ENCODE measurements at regions not wholly inside any gene's neighbourhood (a gene's known extent, or its start where the extent isn't known, plus 50 kb on each side); places are given as distances from the start of the nearest gene placed in this dataset.
"Not testable (repeated sequence)": the region's sequence is repeated elsewhere in the genome, so short reads cannot be mapped to it uniquely, and the experiment has no call there.

DNA sequence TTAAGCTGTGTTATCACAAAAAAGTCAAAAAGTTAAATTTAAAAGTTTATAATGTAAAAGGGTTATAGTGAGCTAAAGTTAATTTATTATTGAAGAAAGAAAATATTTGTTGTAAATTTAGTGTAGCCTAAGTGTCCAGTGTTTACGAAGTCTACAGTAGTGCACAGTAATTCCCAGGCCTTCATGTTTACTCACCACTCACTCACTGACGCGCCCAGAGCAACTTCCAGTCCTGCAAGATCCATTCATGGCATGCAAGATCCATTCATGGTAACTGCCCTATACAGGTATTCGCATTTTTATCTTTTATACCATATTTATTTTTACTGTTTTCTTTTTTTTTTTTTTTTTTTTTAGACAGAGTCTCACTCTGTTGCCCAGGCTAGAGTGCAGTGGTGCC lies 69.5 kb downstream of the TPRA1 start:
- DNase-seq = no peak

- DNase-seq = no peak
These were observed 72.0 kb downstream of the TPRA1 start for GRCh38 chr3:127518456-127519081.

GRCh38 chr3:127512256-127512655 lies 78.3 kb downstream of the TPRA1 start:
- DNase-seq = no peak

DNA sequence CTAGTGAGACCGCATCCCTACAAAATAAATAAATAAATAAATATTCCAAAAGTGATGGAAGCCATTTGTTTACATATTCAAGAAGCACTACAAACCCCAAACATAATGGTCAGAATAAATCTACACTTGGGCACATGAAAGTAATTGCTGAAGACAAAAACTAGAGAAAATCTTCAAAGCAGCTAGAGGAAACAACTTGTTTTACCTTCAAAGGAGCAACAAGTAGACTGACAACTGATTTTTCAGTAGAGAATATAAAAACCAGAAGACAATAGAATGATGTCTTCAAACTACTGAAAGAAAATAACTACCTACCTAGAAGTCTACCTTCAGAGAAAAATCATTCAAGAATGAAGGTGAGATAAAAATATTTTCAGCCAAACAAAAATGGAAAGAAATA lies 89.4 kb downstream of the TPRA1 start:
- no peak for DNase-seq

DNA sequence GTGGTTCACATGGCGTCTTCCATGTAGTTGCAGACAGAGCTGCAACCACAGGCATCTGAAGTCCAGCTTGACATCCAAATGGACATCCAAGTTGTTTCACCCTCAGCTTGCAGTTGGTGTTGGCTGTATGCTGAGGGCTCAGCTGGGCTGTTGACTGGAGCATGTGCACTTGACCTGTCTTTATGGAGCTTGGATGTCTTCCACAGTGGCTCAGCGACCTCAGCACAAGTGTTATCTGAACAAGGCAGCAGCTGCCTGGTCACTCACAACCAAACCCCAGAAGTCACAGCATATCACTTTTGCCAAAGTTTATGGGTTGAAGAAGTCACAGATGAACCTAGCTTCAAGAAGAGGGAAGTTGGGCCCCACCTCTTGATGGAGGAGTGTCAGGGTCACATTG lies 92.9 kb downstream of the TPRA1 start:
- no peak for DNase-seq

DNA sequence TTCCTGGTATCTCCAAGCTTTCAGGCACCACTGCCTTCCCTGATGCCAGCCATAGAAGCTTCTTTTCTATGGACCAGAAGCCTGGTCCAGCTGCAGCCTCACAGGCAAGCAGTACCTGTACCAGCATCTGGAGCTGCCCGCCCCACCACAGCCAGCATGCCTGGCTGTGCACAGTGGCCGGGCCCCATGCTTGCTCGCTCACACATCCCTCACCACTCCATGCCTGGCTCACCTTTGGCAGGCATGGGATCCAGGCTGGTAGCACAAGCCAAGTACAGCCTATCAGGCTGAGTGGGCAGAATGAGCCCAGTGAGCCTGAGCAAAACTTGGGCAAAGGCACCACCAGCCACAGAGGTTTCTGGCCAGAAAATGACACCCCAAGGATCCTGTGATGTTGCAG lies 93.4 kb downstream of the TPRA1 start:
- DNase-seq = no peak

DNA sequence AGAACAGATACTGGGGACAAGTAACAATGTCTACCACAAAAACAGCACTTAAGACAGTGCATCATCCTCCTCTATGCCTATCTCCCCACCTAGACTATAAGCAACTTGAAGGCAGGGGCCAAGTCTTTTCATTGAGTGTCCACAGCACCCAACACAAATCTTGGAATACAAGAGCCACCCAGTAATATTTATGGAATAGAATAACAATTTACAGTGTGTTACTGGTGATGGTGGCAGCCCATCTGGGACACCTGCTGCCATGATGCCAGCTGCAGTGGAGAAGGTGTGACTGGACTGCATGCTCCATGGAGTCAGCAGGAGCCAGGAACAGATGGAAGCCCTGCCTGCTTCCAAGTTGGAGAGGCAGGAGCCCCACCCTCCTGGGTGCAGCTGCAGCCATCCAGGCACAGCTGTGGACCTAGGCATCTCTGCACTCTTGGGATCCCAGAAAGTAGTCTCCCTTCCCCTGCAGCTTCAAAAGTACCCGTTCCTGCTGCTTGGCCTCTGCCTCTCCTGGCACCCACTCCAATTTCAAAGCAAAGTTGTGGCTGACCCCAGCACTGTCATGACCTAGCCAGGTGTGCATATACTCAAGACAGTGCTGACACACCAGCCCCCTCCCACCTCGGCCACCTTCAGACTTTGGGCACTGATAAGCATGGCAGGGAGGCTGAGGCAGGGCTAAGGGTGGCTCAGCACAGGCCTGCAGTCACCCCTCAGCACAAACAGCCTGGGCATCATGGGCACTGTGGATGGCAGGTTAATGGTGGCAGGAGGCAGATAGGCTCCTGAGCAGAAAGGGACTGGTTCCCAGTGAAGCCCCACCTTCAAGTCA lies 94.5 kb downstream of the TPRA1 start:
- no peak for DNase-seq

DNA sequence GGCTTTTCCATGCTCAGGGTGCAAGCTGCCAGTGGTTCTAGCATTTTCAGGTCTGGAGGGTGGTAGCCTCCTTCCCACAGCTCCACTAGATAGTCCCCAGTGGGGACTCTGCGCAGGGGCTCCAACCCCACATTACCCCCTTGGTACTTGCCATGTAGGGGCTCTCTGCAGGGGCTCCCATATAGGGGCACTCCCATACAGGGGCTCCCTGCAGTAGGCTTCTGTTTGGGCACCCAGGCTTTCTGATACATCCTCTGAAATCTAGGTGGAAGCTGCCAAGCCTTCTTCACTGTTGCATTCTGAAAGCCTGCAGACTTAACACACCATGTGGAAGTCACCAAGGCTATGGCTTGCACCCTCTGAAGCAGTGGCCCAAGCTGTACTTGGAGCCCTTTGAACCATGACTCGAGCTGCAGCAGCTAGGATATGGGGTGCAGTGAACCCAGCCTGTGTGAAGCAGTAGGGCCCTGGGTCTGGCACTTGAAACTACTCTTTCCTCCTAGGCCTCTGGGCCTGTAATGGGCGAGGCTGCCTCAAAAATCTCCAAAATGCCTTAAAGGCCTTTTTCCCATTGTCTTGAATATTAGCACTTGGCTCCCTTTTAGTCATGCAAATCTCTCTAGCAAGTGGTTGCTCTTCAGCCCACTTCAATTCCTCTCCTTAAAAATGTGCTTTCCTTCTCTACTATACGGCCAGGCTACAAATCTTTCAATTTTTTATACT lies 96.4 kb downstream of the TPRA1 start:
- DNase-seq = no peak

DNA sequence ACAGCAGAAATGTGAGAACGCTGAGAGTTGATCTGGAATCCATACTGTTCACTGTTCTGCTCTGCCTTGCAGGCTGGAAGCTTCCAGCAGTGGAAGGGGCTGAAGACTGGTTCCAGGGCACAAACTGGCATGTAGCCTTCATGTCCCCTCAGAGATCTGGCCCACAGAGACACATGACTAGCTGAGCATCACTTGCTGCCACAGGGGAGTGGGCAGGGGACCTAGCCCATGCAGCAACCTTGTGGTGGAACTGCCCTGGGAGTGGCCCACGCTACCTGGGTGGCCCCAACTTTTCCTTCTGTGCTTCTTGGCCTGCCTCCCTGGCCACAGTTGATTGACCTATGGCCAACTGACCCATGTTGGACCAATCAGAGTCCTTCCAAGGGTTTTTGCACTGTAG lies 98.1 kb downstream of the TPRA1 start:
- DNase-seq = no peak

- no peak for DNase-seq
These were observed 98.6 kb downstream of the TPRA1 start for GRCh38 chr3:127491909-127492308.

DNA sequence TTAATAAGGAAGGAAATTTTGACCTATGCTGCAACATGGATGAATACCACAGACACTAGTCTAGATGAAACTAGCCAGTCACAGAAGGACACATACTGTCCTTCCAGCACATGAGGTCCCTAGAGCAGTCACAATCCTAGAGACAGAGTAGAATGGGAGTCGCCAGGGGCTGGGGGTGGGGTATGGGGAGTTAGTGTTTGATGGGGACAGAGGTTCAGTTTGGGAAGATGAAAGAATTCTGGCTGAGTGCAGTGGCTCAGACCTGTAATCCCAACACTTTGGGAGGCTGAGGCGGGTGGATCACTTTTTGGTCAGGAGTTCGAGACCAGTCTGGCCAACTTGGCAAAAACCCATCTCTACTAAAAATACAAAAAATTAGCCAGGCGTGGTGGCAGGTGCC lies 99.2 kb downstream of the TPRA1 start:
- no peak for DNase-seq

GRCh38 chr3:127491024-127491305 lies 99.6 kb downstream of the TPRA1 start:
- DNase-seq = not testable (repeated sequence)

DNA sequence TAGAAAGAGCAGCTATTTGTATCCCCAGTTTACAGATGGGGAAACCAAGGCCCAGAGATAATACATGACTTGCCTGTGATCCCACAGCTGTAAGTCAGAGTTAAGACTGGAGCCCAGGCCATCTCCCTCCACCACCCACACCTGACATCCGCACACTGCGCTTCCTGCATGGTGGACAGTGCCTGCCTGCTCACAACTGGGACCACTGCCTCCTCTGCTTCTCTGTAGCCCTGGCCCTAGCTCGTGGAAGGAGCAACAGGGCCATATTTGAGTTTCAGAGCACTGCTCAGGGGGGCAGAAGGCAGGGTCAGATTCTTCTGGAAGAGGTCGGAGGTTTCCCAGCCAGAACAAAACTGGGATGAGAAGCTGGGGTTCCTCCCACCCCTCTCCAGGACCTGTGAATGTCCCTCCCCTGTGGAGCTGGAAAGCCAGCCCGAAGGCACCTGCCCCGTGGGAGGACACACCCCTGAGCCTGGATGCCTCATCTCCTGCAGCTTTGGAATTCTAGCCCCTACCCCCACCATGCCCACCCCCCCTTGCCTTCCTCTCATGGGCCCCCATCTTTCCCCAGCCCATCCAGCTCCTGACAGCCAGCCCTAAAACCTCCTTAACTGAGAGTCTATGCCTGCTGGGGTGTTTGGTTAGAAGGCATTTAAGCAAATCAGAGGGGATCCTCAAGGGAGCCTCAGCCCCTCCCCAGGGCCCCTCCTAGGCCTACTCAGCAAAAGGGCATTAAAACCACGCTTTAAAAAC lies 100.1 kb downstream of the TPRA1 start:
- DNase-seq = no peak

DNA sequence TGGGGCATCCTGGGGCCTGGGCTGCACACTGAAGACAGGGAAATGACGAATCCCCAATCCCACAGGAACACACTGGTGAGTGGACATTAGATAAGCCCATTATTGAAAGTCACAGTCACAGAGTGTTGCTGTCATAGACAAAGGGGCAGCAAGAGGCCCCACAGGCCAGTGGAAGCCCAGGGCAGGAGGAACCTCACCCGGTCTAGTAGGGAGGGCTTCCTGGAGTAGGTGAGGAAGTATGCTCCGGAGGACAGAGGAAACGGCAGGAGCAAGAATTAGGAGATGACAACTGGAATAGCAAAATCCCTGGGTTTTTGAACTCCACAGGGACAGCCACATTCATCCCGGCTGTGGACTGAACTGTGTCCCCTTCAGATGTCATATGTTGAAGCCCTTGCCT lies 101.2 kb downstream of the TPRA1 start:
- DNase-seq = no peak

- no peak for DNase-seq
These were observed 101.8 kb downstream of the TPRA1 start for GRCh38 chr3:127488740-127489139.

GRCh38 chr3:127488141-127488672 lies 102.3 kb downstream of the TPRA1 start:
- no peak for DNase-seq

GRCh38 chr3:127487196-127487595 lies 103.3 kb downstream of the TPRA1 start:
- DNase-seq = no peak

DNA sequence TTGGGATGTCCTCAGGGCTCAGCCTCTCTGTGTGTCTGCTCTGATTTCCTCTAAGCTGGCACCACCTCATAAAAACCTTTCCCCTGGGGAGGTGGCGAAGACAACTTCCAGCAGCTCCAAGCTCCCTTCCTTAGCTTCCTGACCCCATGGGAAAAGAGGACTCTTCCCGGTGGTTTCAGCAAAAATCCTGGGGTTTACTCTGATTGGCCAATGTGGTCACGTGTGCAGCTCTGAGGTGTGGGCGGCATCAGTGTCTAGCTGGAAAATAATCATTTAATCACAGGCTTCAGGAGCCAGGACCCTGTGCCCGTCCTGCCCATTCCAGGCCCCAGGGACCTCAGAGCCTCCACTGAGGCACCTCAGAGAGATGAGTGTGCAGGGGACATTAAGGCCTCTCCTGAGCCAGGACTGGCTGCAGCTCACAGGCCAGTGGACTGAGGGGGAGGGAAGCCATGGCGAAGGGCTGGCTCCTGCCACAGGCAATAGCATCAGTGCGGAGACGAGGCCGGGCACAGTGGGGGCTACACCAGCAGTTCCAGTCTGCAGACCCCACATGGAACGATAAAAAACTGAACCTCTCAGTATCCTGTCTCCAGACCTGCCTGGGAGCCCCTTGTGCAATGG lies 104.1 kb downstream of the TPRA1 start:
- DNase-seq = no peak

DNA sequence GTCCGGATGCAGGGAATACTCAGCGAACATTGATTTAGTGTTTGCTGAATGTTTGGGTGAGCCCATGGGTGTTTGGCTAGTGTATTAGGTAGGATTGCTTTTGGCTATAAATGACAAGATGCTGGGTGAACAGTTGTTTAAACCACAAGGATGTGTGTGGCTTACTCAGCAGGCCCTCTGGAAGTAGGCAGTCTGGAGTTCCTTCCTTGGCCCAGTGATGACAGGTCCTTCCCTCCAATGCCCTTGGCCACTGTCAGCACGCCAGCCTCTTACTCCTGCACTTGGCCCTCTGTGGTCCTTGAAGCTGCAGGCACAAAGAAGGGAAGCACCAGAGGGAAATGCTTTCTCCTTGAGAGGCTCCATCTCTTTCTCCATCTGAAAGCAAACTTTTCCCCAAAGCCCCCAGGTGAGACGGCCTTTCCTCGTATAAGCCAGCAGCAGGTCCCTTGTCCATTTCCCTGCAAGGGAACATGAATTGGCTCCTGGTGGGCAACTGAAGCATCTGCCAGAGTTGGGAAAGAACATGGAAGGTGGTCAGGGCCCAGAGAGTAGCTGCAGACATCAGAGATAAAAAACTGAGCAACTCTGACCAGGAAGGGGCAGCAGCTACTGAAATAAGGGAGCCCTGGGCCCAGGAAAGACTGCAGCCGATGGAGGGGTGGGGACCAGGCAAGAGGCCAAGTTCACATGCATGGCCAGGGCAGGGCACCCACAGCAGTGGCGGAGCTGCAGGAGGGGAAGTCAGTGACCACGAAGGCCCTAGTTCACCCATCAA lies 105.0 kb downstream of the TPRA1 start:
- DNase-seq = no peak

- no peak for DNase-seq
These were observed 105.7 kb downstream of the TPRA1 start for GRCh38 chr3:127484601-127485388.

Measured in NCI-H748 treated with DMSO at 0.1 percent for 48 hours (cell line).